Endothelial cell of umbilical vein (primary cell): ENCODE measurements at regions not wholly inside any gene's neighbourhood (a gene's known extent, or its start where the extent isn't known, plus 50 kb on each side); places are given as distances from the start of the nearest gene placed in this dataset.

Experiments used
- BruUV-seq: library from RNA; stranded (reverse); fragments of 400-500 nt; replicated peaks from 2 replicates; lab custom pipeline; 2021; lab: Mats Ljungman, UMichigan
- CTCF ChIA-PET: fragments of 300-600, 350-600 bp; sonication (Branson Sonifier 250); formaldehyde crosslinking; loops from one replicate; lab custom pipeline; 2021; ENCODE audit warnings: antibody characterized with exemption, inconsistent platforms; lab: Charles Lee
- POLR2A ChIA-PET: fragments of 300-600, 350-600 bp; sonication (Branson Sonifier 250); formaldehyde crosslinking; loops from one replicate; lab custom pipeline; 2021; ENCODE audit warnings: antibody characterized with exemption, inconsistent platforms; lab: Charles Lee
- DNase-seq: peaks from one replicate; pipeline ENCODE4 v3.0.0-alpha.2; 2011; ENCODE audit warnings: low read depth, low spot score
- FAIRE-seq: peaks from 2 replicates; lab custom pipeline; 2011; peaks lifted over from hg19 to GRCh38; lab: Jason Lieb, UNC
- H2AFZ ChIP-seq: 2 replicates; pipeline ENCODE4 v1.6.0; 2012; ENCODE audit warnings: low read depth, low read length, control low read depth, inconsistent platforms
- H3K27ac ChIP-seq: 2 replicates; pipeline ENCODE4 v1.5.1; 2011; ENCODE audit warnings: low read depth, mild to moderate bottlenecking, control low read depth, low read length, moderate library complexity; ENCODE audit not compliant: insufficient read depth
- H3K27me3 ChIP-seq, 2 experiments: 2 replicates each; pipeline versions ENCODE4 v1.6.0 to v1.6.1; 2011; ENCODE audit warnings: low read length in 2 of 2, mixed read lengths in 1 of 2; ENCODE audit not compliant: control insufficient read depth in 2 of 2, insufficient read depth in 2 of 2
- H3K36me3 ChIP-seq, 2 experiments: 2 replicates in 1 of 2; 3 replicates in 1 of 2; pipeline ENCODE4 v1.5.1; 2011; ENCODE audit warnings: low read length in 2 of 2, mild to moderate bottlenecking in 1 of 2, moderate library complexity in 1 of 2; ENCODE audit not compliant: control insufficient read depth in 2 of 2, insufficient read depth in 2 of 2; ENCODE audit errors: extremely low read depth in 1 of 2
- H3K4me1 ChIP-seq: 3 replicates; pipeline ENCODE4 v1.5.1; 2011; ENCODE audit warnings: mild to moderate bottlenecking, low read length; ENCODE audit not compliant: control insufficient read depth, insufficient read depth; ENCODE audit errors: extremely low read depth
- H3K4me2 ChIP-seq: 2 replicates; pipeline ENCODE4 v1.6.1; 2011; ENCODE audit warnings: low read length, control low read depth, mixed read lengths; ENCODE audit not compliant: insufficient read depth
- H3K4me3 ChIP-seq, 3 experiments: fragments of 200-600 bp in 1 of 3; sonication (generic), shearing (Covaris generic) in 1 of 3; replicated peaks in 1 of 3; 2 replicates each; pipeline ENCODE4 v1.5.1; 2011 to 2016; ENCODE audit warnings: control low read depth in 3 of 3, low read length in 3 of 3, mild to moderate bottlenecking in 2 of 3, inconsistent platforms in 1 of 3, low read depth in 1 of 3, moderate library complexity in 1 of 3; ENCODE audit not compliant: insufficient read depth in 1 of 3
- H3K79me2 ChIP-seq: 2 replicates; pipeline ENCODE4 v1.6.0; 2012; ENCODE audit warnings: low read length, inconsistent platforms; ENCODE audit not compliant: control insufficient read depth, insufficient read depth
- H3K9ac ChIP-seq: replicated peaks from 2 replicates; pipeline ENCODE3; 2011; ENCODE audit warnings: low read length, control low read depth; ENCODE audit not compliant: insufficient read depth; ENCODE audit errors: extremely low read depth
- H3K9me1 ChIP-seq: replicated peaks from 3 replicates; pipeline ENCODE4 v1.6.0; 2011; ENCODE audit warnings: mild to moderate bottlenecking, low read length; ENCODE audit not compliant: control insufficient read depth, insufficient read depth; ENCODE audit errors: extremely low read depth
- H3K9me3 ChIP-seq: replicated peaks from 2 replicates; pipeline ENCODE4 v1.5.1; 2012; ENCODE audit warnings: low read length, inconsistent platforms; ENCODE audit not compliant: control insufficient read depth, insufficient read depth
- H4K20me1 ChIP-seq: replicated peaks from 2 replicates; pipeline ENCODE3; 2011; ENCODE audit warnings: mild to moderate bottlenecking, low read length; ENCODE audit not compliant: control insufficient read depth, insufficient read depth; ENCODE audit errors: extremely low read depth
- EZH2 ChIP-seq: IDR thresholded peaks from 2 replicates; pipeline ENCODE4 v1.6.1; 2012; ENCODE audit warnings: borderline replicate concordance, low read depth, mild to moderate bottlenecking, moderate library complexity, low read length, inconsistent platforms; ENCODE audit not compliant: severe bottlenecking
- FOS ChIP-seq: IDR thresholded peaks from 2 replicates; pipeline ENCODE4 v1.6.1; 2011; ENCODE audit warnings: mild to moderate bottlenecking, low read length, moderate library complexity, borderline replicate concordance; ENCODE audit not compliant: insufficient read depth
- GATA2 ChIP-seq: IDR thresholded peaks from 2 replicates; pipeline ENCODE4 v1.7.0; 2011; ENCODE audit warnings: low read depth, mild to moderate bottlenecking, moderate library complexity, mixed read lengths, low read length; ENCODE audit not compliant: insufficient read length, insufficient read depth
- JUN ChIP-seq: IDR thresholded peaks from 2 replicates; pipeline ENCODE4 v1.6.1; 2011; ENCODE audit warnings: borderline replicate concordance, low read depth; ENCODE audit not compliant: insufficient read length, insufficient read depth
- MYC ChIP-seq: IDR thresholded peaks from one replicate; pipeline ENCODE4 v1.6.1; 2011; ENCODE audit warnings: mild to moderate bottlenecking, low read depth, low read length
- POLR2A ChIP-seq: IDR thresholded peaks from 2 replicates; pipeline ENCODE4 v1.6.1; 2012; ENCODE audit warnings: low read depth, mild to moderate bottlenecking, control low read depth, low read length
- POLR2AphosphoS5 ChIP-seq: IDR thresholded peaks from 2 replicates; pipeline ENCODE4 v1.6.1; 2012; ENCODE audit warnings: low read depth, mild to moderate bottlenecking, control low read depth, low read length, moderate library complexity; ENCODE audit not compliant: insufficient read depth
- dilution Hi-C: fragments of 300-500 bp; cut with MboI; formaldehyde crosslinking; loops from one replicate; pipeline ENCODE4 v1.15.0; 2019; ENCODE audit warnings: low sequenced_read_pairs; ENCODE audit not compliant: extremely low pct_ligation_motif_present
- intact Hi-C: fragments of 100-400 bp; cut with micrococcal nuclease; formaldehyde crosslinking; loops from one replicate; pipeline ENCODE4 v1.10.0; 2022
- TF ChIP-seq, protein P1 (sequence below), 2 donors: IDR thresholded peaks; 1 replicate in 1 of 2; 2 replicates in 1 of 2; pipeline ENCODE4 v1.5.1; 2011; ENCODE audit warnings: low read length in 2 of 2, mild to moderate bottlenecking in 2 of 2, moderate library complexity in 2 of 2, control low read depth in 1 of 2, inconsistent platforms in 1 of 2, low read depth in 1 of 2; ENCODE audit not compliant: insufficient read depth in 1 of 2; ENCODE audit errors: extremely low read depth in 1 of 2
- TF ChIP-seq, protein P2 (sequence below): IDR thresholded peaks from 2 replicates; pipeline ENCODE4 v1.6.1; 2011; ENCODE audit not compliant: insufficient read depth, insufficient read length

DNA sequence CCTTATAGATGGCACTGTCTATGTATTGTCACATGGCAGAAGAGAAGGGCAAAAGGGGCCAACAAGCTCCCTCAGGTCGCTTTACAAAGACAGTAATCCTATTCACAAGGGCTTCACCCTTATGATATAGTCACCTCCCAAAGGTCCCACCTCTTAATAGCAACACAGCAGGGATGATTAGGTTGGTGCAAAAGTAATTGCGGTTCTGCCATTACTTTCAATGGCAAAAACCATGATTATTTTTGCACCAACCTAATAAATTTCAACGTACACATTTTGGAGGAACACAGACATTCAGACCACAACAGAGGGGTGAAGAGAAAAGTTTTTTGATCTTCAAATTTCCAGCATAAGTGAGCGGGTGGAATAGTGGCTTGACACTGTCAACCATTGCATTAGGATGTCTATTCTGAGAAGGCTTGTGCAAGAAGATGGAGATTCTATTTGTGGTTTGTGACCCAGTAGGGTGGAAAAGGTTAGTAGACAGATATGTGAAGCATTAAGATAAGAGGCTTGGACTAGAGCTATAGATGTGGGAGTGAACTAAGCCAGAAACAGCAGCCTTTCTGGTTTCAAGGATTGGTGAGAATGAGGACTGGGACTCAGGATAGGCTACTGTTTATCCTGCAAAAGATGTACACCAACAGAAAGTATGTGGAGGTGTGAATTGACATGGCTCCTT lies 75.5 kb upstream of the CPSF6 start:
- FAIRE-seq (no peak), DNase-seq (no peak)
- Histone ChIP-seq H3K4me2 (no peak overlapping the region), H3K4me1 (no peaks in the 10 kb centered on the region), H3K9me3 (no peaks in the 10 kb centered on the region), H3K9ac (no peak overlapping the region), H2AFZ (no peak overlapping the region), H3K79me2 (no peaks in the 10 kb centered on the region), H3K27ac (no peak overlapping the region), H3K27me3 (no peaks in the 10 kb centered on the region), H3K9me1 (no peaks in the 10 kb centered on the region), H3K4me3 (no peak overlapping the region), H4K20me1 (no peaks in the 10 kb centered on the region), H3K36me3 (no peaks in the 10 kb centered on the region)
- intact Hi-C loops: no loop called here
- dilution Hi-C loops: no loop called here
- no peak for TF ChIP-seq JUN
- TF ChIP-seq GATA2: no peak
- TF ChIP-seq POLR2A: no peak
- no peak for TF ChIP-seq EZH2
- TF ChIP-seq POLR2AphosphoS5: no peak
- TF ChIP-seq, protein P1, sequence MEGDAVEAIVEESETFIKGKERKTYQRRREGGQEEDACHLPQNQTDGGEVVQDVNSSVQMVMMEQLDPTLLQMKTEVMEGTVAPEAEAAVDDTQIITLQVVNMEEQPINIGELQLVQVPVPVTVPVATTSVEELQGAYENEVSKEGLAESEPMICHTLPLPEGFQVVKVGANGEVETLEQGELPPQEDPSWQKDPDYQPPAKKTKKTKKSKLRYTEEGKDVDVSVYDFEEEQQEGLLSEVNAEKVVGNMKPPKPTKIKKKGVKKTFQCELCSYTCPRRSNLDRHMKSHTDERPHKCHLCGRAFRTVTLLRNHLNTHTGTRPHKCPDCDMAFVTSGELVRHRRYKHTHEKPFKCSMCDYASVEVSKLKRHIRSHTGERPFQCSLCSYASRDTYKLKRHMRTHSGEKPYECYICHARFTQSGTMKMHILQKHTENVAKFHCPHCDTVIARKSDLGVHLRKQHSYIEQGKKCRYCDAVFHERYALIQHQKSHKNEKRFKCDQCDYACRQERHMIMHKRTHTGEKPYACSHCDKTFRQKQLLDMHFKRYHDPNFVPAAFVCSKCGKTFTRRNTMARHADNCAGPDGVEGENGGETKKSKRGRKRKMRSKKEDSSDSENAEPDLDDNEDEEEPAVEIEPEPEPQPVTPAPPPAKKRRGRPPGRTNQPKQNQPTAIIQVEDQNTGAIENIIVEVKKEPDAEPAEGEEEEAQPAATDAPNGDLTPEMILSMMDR (IDR thresholded peaks at IDR 0.05; ENCODE audit: extremely low read depth in 1 of 2, insufficient read depth in 1 of 2, low read depth in 1 of 2, low read length in 2 of 2): no peak
- no peak for TF ChIP-seq MYC
- TF ChIP-seq, protein P2, sequence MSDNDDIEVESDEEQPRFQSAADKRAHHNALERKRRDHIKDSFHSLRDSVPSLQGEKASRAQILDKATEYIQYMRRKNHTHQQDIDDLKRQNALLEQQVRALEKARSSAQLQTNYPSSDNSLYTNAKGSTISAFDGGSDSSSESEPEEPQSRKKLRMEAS: no peak
- no peak for TF ChIP-seq FOS
- ChIA-PET CTCF (no interaction called here), POLR2A (no interaction called here)
- BruUV-seq: no TSS peak
